ENCODE measurements at regions not wholly inside any gene's neighbourhood (a gene's known extent, or its start where the extent isn't known, plus 50 kb on each side); places are given as distances from the start of the nearest gene placed in this dataset.

DNA sequence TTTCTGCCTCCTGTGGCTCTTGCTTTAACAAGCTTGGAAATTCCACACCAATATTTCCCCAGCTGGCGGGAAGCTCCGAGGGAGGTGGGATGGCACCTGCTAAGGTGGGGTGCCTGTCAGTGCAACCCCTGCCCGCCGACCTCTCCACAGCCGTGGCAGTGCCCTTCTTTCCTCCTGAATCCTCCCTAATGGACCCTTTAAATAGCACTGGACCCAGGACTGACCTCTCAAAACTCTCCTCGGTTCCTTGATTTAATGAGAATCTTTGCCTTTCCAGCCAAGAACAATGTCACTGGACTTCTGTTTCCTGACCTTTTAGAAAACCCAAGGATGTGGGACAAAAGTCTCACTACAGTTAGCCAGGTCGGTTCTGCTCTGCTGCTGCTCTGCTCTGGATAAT, 63.2 kb upstream of the EXOC6 start:
- H3K18ac ChIP-seq (ENCODE audit: low read depth, low read length), result no peak overlapping the region
- ChIA-PET POLR2A (ENCODE audit: unreplicated experiment) (no interaction called here), CTCF (interaction anchor here (1.0 to 1.5 kb wide), 2 partner anchors 9 to 18 kb away, joined by 3 read pairs; no protein-coding TSS in a partner anchor)
- no peaks in the 10 kb centered on the region for H3K36me3 ChIP-seq (ENCODE audit: control insufficient read depth, insufficient read depth, low read length)
- H2BK15ac ChIP-seq (ENCODE audit: low read depth, low read length), result no peak overlapping the region
- no peak overlapping the region for H3K14ac ChIP-seq (replicated peaks; ENCODE audit: low read depth, low read length)
- H2BK120ac ChIP-seq (ENCODE audit: low read depth, low read length), result no peak overlapping the region
- no peak overlapping the region for H4K91ac ChIP-seq (ENCODE audit: insufficient read depth, low read depth, low read length)
- TF ChIP-seq MXI1 (IDR thresholded peaks at IDR 0.05; ENCODE audit: borderline replicate concordance, low read depth, low read length), result no peak
- TF ChIP-seq CHD1 (IDR thresholded peaks at IDR 0.05; ENCODE audit: low read depth, low read length), result no peak
- TF ChIP-seq BHLHE40 (IDR thresholded peaks at IDR 0.05; ENCODE audit: low read depth, low read length), result no peak
- no peak for TF ChIP-seq POLR2A (IDR thresholded peaks at IDR 0.05; ENCODE audit: low read depth, low read length)
- TF ChIP-seq RAD21 (IDR thresholded peaks at IDR 0.05; ENCODE audit: low read length), result no peak
- TF ChIP-seq, protein P1, sequence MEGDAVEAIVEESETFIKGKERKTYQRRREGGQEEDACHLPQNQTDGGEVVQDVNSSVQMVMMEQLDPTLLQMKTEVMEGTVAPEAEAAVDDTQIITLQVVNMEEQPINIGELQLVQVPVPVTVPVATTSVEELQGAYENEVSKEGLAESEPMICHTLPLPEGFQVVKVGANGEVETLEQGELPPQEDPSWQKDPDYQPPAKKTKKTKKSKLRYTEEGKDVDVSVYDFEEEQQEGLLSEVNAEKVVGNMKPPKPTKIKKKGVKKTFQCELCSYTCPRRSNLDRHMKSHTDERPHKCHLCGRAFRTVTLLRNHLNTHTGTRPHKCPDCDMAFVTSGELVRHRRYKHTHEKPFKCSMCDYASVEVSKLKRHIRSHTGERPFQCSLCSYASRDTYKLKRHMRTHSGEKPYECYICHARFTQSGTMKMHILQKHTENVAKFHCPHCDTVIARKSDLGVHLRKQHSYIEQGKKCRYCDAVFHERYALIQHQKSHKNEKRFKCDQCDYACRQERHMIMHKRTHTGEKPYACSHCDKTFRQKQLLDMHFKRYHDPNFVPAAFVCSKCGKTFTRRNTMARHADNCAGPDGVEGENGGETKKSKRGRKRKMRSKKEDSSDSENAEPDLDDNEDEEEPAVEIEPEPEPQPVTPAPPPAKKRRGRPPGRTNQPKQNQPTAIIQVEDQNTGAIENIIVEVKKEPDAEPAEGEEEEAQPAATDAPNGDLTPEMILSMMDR (conservative IDR thresholded peaks at IDR 0.05; ENCODE audit: low read depth, low read length), result no peak
- TF ChIP-seq, protein P2, sequence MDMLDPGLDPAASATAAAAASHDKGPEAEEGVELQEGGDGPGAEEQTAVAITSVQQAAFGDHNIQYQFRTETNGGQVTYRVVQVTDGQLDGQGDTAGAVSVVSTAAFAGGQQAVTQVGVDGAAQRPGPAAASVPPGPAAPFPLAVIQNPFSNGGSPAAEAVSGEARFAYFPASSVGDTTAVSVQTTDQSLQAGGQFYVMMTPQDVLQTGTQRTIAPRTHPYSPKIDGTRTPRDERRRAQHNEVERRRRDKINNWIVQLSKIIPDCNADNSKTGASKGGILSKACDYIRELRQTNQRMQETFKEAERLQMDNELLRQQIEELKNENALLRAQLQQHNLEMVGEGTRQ (IDR thresholded peaks at IDR 0.05; ENCODE audit: low read depth, low read length), result no peak
- TF ChIP-seq RFX5 (IDR thresholded peaks at IDR 0.05; ENCODE audit: low read depth, low read length), result no peak
- TF ChIP-seq MAZ (IDR thresholded peaks at IDR 0.05; ENCODE audit: borderline replicate concordance, low read depth, low read length), result no peak
- TF ChIP-seq RCOR1 (IDR thresholded peaks at IDR 0.05; ENCODE audit: insufficient replicate concordance, low read length), result no peak
- TF ChIP-seq FOS (IDR thresholded peaks at IDR 0.05; ENCODE audit: low read depth, low read length), result no peak
- no peak overlapping the region for H4K8ac ChIP-seq (ENCODE audit: low read depth in 2 of 2, low read length in 2 of 2)
- H4K5ac ChIP-seq (ENCODE audit: low read depth, low read length), result no peak overlapping the region
- no peak overlapping the region for H3K23ac ChIP-seq (ENCODE audit: low read depth, low read length)
- H2AK9ac ChIP-seq (replicated peaks; ENCODE audit: low read depth, low read length, poor library complexity), result no peak overlapping the region
- H2AK5ac ChIP-seq (ENCODE audit: low read depth, low read length), result no peak overlapping the region
- H3K9me1 ChIP-seq (ENCODE audit: insufficient read depth, low read length), result no peaks in the 10 kb centered on the region
- H2BK5ac ChIP-seq (ENCODE audit: low read depth, low read length, poor library complexity, severe bottlenecking), result no peak overlapping the region
- no peaks in the 10 kb centered on the region for H3K4me1 ChIP-seq (ENCODE audit: control insufficient read depth, insufficient read depth, low read length)
- H4K20me1 ChIP-seq (ENCODE audit: insufficient read depth, low read length), result no peaks in the 10 kb centered on the region
- H3K4me3 ChIP-seq (ENCODE audit: insufficient read depth, low read depth, low read length), result no peak overlapping the region
- dilution Hi-C loops (cut with HindIII; ENCODE audit: low sequenced_read_pairs, unreplicated experiment), result no loop called here
- H3K56ac ChIP-seq (ENCODE audit: extremely low read depth, insufficient read depth, low read length), result no peak overlapping the region
- DNase-seq (no peak), ATAC-seq (ENCODE audit: low read depth) (no peak)
- H3K4ac ChIP-seq (ENCODE audit: low read depth, low read length), result no peak overlapping the region
- no peaks in the 10 kb centered on the region for H3K9me3 ChIP-seq (ENCODE audit: control insufficient read depth, insufficient read depth, low read length)
- WGBS, 2 experiments (ENCODE audit: extremely low coverage in 2 of 2, insufficient read length in 1 of 2), result no CpG with 5 or more reads among the region's 7 CpGs
- no peak overlapping the region for H3K27ac ChIP-seq (ENCODE audit: insufficient read depth, low read length)
- H3K4me2 ChIP-seq (ENCODE audit: low read depth, low read length), result no peak overlapping the region
- H2AFZ ChIP-seq (replicated peaks; ENCODE audit: low read length, poor library complexity), result no peak overlapping the region
- intact Hi-C loops (cut with micrococcal nuclease), result no loop called here
- no peaks in the 10 kb centered on the region for H3K79me1 ChIP-seq (ENCODE audit: low read depth in 1 of 2, low read length in 2 of 2)
- in situ Hi-C loops (cut with MboI; ENCODE audit: low sequenced_read_pairs), result no loop called here
- H2BK20ac ChIP-seq (ENCODE audit: low read depth, low read length), result no peak overlapping the region
- BruUV-seq (replicated peaks), result no TSS peak
- H3K27me3 ChIP-seq (ENCODE audit: control insufficient read depth, insufficient read depth, low read length), result peaks cover 2% of the 10 kb centered on the region; the same call in 1 of the 2 replicates
- H3K9ac ChIP-seq (ENCODE audit: low read depth, low read length), result no peak overlapping the region

Data from IMR-90 (cell line).